Endothelial cell of umbilical vein (primary cell): ENCODE measurements at regions not wholly inside any gene's neighbourhood (a gene's known extent, or its start where the extent isn't known, plus 50 kb on each side); places are given as distances from the start of the nearest gene placed in this dataset.

Source experiments
- BruUV-seq: library from RNA; stranded (reverse); fragments of 400-500 nt; replicated peaks from 2 replicates; lab custom pipeline; 2021; lab: Mats Ljungman, UMichigan
- CTCF ChIA-PET: fragments of 300-600, 350-600 bp; sonication (Branson Sonifier 250); formaldehyde crosslinking; loops from one replicate; lab custom pipeline; 2021; ENCODE audit warnings: antibody characterized with exemption, inconsistent platforms; lab: Charles Lee
- POLR2A ChIA-PET: fragments of 300-600, 350-600 bp; sonication (Branson Sonifier 250); formaldehyde crosslinking; loops from one replicate; lab custom pipeline; 2021; ENCODE audit warnings: antibody characterized with exemption, inconsistent platforms; lab: Charles Lee
- DNase-seq: peaks from one replicate; pipeline ENCODE4 v3.0.0-alpha.2; 2011; ENCODE audit warnings: low read depth, low spot score
- FAIRE-seq: peaks from 2 replicates; lab custom pipeline; 2011; peaks lifted over from hg19 to GRCh38; lab: Jason Lieb, UNC
- H2AFZ ChIP-seq: 2 replicates; pipeline ENCODE4 v1.6.0; 2012; ENCODE audit warnings: low read depth, low read length, control low read depth, inconsistent platforms
- H3K27ac ChIP-seq: 2 replicates; pipeline ENCODE4 v1.5.1; 2011; ENCODE audit warnings: low read depth, mild to moderate bottlenecking, control low read depth, low read length, moderate library complexity; ENCODE audit not compliant: insufficient read depth
- H3K27me3 ChIP-seq, 2 experiments: 2 replicates each; pipeline versions ENCODE4 v1.6.0 to v1.6.1; 2011; ENCODE audit warnings: low read length in 2 of 2, mixed read lengths in 1 of 2; ENCODE audit not compliant: control insufficient read depth in 2 of 2, insufficient read depth in 2 of 2
- H3K36me3 ChIP-seq, 2 experiments: 2 replicates in 1 of 2; 3 replicates in 1 of 2; pipeline ENCODE4 v1.5.1; 2011; ENCODE audit warnings: low read length in 2 of 2, mild to moderate bottlenecking in 1 of 2, moderate library complexity in 1 of 2; ENCODE audit not compliant: control insufficient read depth in 2 of 2, insufficient read depth in 2 of 2; ENCODE audit errors: extremely low read depth in 1 of 2
- H3K4me1 ChIP-seq: 3 replicates; pipeline ENCODE4 v1.5.1; 2011; ENCODE audit warnings: mild to moderate bottlenecking, low read length; ENCODE audit not compliant: control insufficient read depth, insufficient read depth; ENCODE audit errors: extremely low read depth
- H3K4me2 ChIP-seq: 2 replicates; pipeline ENCODE4 v1.6.1; 2011; ENCODE audit warnings: low read length, control low read depth, mixed read lengths; ENCODE audit not compliant: insufficient read depth
- H3K4me3 ChIP-seq, 3 experiments: fragments of 200-600 bp in 1 of 3; sonication (generic), shearing (Covaris generic) in 1 of 3; replicated peaks in 1 of 3; 2 replicates each; pipeline ENCODE4 v1.5.1; 2011 to 2016; ENCODE audit warnings: control low read depth in 3 of 3, low read length in 3 of 3, mild to moderate bottlenecking in 2 of 3, inconsistent platforms in 1 of 3, low read depth in 1 of 3, moderate library complexity in 1 of 3; ENCODE audit not compliant: insufficient read depth in 1 of 3
- H3K79me2 ChIP-seq: 2 replicates; pipeline ENCODE4 v1.6.0; 2012; ENCODE audit warnings: low read length, inconsistent platforms; ENCODE audit not compliant: control insufficient read depth, insufficient read depth
- H3K9ac ChIP-seq: replicated peaks from 2 replicates; pipeline ENCODE3; 2011; ENCODE audit warnings: low read length, control low read depth; ENCODE audit not compliant: insufficient read depth; ENCODE audit errors: extremely low read depth
- H3K9me1 ChIP-seq: replicated peaks from 3 replicates; pipeline ENCODE4 v1.6.0; 2011; ENCODE audit warnings: mild to moderate bottlenecking, low read length; ENCODE audit not compliant: control insufficient read depth, insufficient read depth; ENCODE audit errors: extremely low read depth
- H3K9me3 ChIP-seq: replicated peaks from 2 replicates; pipeline ENCODE4 v1.5.1; 2012; ENCODE audit warnings: low read length, inconsistent platforms; ENCODE audit not compliant: control insufficient read depth, insufficient read depth
- H4K20me1 ChIP-seq: replicated peaks from 2 replicates; pipeline ENCODE3; 2011; ENCODE audit warnings: mild to moderate bottlenecking, low read length; ENCODE audit not compliant: control insufficient read depth, insufficient read depth; ENCODE audit errors: extremely low read depth
- EZH2 ChIP-seq: IDR thresholded peaks from 2 replicates; pipeline ENCODE4 v1.6.1; 2012; ENCODE audit warnings: borderline replicate concordance, low read depth, mild to moderate bottlenecking, moderate library complexity, low read length, inconsistent platforms; ENCODE audit not compliant: severe bottlenecking
- GATA2 ChIP-seq: IDR thresholded peaks from 2 replicates; pipeline ENCODE4 v1.7.0; 2011; ENCODE audit warnings: low read depth, mild to moderate bottlenecking, moderate library complexity, mixed read lengths, low read length; ENCODE audit not compliant: insufficient read length, insufficient read depth
- JUN ChIP-seq: IDR thresholded peaks from 2 replicates; pipeline ENCODE4 v1.6.1; 2011; ENCODE audit warnings: borderline replicate concordance, low read depth; ENCODE audit not compliant: insufficient read length, insufficient read depth
- MYC ChIP-seq: IDR thresholded peaks from one replicate; pipeline ENCODE4 v1.6.1; 2011; ENCODE audit warnings: mild to moderate bottlenecking, low read depth, low read length
- POLR2A ChIP-seq: IDR thresholded peaks from 2 replicates; pipeline ENCODE4 v1.6.1; 2012; ENCODE audit warnings: low read depth, mild to moderate bottlenecking, control low read depth, low read length
- dilution Hi-C: fragments of 300-500 bp; cut with MboI; formaldehyde crosslinking; loops from one replicate; pipeline ENCODE4 v1.15.0; 2019; ENCODE audit warnings: low sequenced_read_pairs; ENCODE audit not compliant: extremely low pct_ligation_motif_present
- intact Hi-C: fragments of 100-400 bp; cut with micrococcal nuclease; formaldehyde crosslinking; loops from one replicate; pipeline ENCODE4 v1.10.0; 2022

GRCh38 chr2:21811541-21811940, 687.8 kb downstream of the TDRD15 start:
- no peak for FAIRE-seq
- no peaks in the 10 kb centered on the region for H4K20me1 ChIP-seq
- H3K4me3 ChIP-seq, result no peak overlapping the region
- TF ChIP-seq POLR2A (no peak), GATA2 (no peak), EZH2 (no peak)
- no peaks in the 10 kb centered on the region for H3K79me2 ChIP-seq
- ChIA-PET POLR2A (no interaction called here), CTCF (no interaction called here)
- no peaks in the 10 kb centered on the region for H3K9me1 ChIP-seq
- no peak for DNase-seq
- H3K4me1 ChIP-seq, result no peaks in the 10 kb centered on the region
- BruUV-seq, result no TSS peak
- no peaks in the 10 kb centered on the region for H3K36me3 ChIP-seq
- no peak overlapping the region for H3K4me2 ChIP-seq
- no peaks in the 10 kb centered on the region for H3K27me3 ChIP-seq
- intact Hi-C loops, result no loop called here
- dilution Hi-C loops, result no loop called here
- H2AFZ ChIP-seq, result no peak overlapping the region
- no peak overlapping the region for H3K27ac ChIP-seq
- H3K9me3 ChIP-seq, result no peaks in the 10 kb centered on the region
- no peak overlapping the region for H3K9ac ChIP-seq

GRCh38 chr2:21812766-21813165, 689.0 kb downstream of the TDRD15 start:
- ChIA-PET CTCF (no interaction called here), POLR2A (no interaction called here)
- Histone ChIP-seq H3K27ac (no peak overlapping the region), H3K4me2 (no peak overlapping the region), H3K4me1 (no peaks in the 10 kb centered on the region), H3K36me3 (no peaks in the 10 kb centered on the region), H3K9me1 (no peaks in the 10 kb centered on the region), H3K79me2 (no peaks in the 10 kb centered on the region), H4K20me1 (no peaks in the 10 kb centered on the region), H3K9me3 (no peaks in the 10 kb centered on the region), H2AFZ (no peak overlapping the region), H3K27me3 (no peaks in the 10 kb centered on the region), H3K9ac (no peak overlapping the region), H3K4me3 (no peak overlapping the region)
- no peak for FAIRE-seq
- intact Hi-C loops, result no loop called here
- DNase-seq, result no peak
- TF ChIP-seq GATA2 (no peak), JUN (no peak), MYC (no peak)
- BruUV-seq, result no TSS peak
- dilution Hi-C loops, result no loop called here
